UCSD-AML1 (cell line): ENCODE measurements at regions not wholly inside any gene's neighbourhood (a gene's known extent, or its start where the extent isn't known, plus 50 kb on each side); places are given as distances from the start of the nearest gene placed in this dataset.

Experiments
- DNase-seq: peaks from one replicate; lab custom pipeline; 2025; ENCODE audit not compliant: unreplicated experiment; lab: John Stamatoyannopoulos, UW

GRCh38 chr2:16335604-16335930, 330.1 kb downstream of the CYRIA start:
- DNase-seq, result no peak

GRCh38 chr2:16334886-16335603, 330.6 kb downstream of the CYRIA start:
- DNase-seq, result no peak

GRCh38 chr2:16334366-16334765, 331.3 kb downstream of the CYRIA start:
- DNase-seq, result no peak

- no peak for DNase-seq
Measured at GRCh38 chr2:16333681-16334080, 332.0 kb downstream of the CYRIA start.

GRCh38 chr2:16332681-16333557, 332.7 kb downstream of the CYRIA start:
- DNase-seq, result no peak

GRCh38 chr2:16331772-16332171, 333.9 kb downstream of the CYRIA start:
- no peak for DNase-seq

DNA sequence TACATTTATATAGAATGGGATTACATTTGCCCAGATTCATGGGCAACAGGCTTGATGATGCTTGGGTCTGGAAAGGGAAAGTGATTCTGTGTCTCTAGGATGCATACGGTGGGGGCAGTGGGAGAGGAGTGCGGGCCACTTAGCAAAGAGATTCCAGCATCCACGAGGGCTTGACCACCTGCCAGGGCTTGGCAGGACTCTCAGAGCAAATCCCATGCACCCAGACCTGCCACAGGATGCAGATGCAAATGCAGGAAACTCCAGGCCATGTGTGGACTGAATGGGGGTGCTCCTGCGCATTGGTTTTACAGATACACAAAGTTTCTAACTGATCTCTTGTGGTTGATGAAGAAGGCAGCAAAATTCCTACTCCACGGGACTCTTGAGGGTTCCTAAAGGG, 334.7 kb downstream of the CYRIA start:
- no peak for DNase-seq

- no peak for DNase-seq
Measured at GRCh38 chr2:16330571-16330970, 335.1 kb downstream of the CYRIA start.

DNA sequence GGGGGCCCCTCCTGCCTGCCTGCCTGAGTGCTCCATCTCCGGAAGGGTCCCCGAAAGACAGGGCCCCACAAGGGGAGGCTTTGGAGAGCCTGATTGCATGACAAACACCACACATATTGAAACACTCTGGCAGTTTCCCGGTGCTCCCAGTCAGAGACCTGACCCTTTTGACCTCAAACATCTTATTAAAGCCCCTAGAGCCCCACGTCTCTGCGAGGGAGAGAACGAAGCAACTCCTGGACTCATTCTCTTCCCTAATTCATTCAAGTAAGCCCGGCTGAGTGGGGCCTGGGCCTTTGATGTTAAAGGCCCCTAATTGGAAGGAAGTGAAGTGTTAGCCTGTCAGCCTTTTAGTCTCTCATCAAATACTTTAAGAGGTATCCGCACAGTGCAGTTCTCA, 335.6 kb downstream of the CYRIA start:
- DNase-seq, result no peak

GRCh38 chr2:16329421-16329820, 336.2 kb downstream of the CYRIA start:
- no peak for DNase-seq

DNA sequence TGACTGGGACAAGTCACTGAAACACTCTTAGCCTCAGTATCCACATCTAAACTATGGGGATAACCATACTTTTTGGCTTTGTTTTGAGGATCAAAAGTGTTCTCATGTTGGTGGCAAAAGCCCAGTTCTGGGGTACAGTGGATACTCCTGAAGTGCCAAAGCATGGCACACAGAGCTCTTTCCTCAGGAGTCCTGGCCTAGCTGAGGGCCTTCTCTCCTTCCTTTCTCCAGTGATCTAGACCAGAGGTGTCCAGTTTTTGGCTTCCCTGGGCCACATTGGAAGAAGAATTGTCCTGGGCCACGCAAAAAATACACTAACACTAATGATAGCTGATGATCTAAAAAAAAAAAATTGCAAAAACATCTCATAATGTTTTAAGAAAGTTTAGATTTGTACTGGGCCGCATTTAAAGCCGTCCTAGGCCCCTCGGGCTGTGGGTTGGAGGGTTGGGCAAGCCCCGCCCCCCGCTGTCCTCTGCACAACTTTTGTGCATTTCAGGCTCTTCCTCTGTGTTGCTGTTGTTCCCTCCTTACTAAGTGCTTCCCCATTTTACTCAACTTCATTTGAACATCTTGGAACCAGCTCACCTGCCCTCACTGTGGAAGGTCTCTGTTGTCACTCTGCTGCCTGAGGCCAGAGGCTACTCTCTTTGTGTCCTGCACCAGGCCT, 337.0 kb downstream of the CYRIA start:
- DNase-seq, result no peak

DNA sequence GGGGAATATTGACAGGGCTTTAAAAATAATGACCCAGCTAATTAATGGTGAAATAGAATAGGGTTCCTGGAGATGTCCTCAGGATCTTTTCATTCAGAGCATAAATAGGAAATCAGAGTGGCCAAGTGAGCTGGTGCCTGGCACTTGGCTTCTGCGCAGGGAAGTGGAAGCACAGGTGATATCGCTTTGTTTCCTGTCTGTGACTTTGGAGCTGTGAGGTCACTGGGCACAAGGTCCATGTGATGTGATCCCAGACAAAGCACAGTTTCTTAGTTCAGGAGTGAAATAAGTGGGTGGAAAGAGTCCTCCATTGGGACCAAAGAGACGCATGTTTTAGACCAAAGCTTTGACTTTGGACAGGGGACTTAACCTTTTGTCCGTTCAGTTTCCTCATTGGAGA, 338.3 kb downstream of the CYRIA start:
- DNase-seq, result no peak

- DNase-seq, result no peak
Measured at GRCh38 chr2:16326711-16327300, 338.8 kb downstream of the CYRIA start.

- DNase-seq, result no peak
Measured at GRCh38 chr2:16325976-16326510, 339.6 kb downstream of the CYRIA start.

DNA sequence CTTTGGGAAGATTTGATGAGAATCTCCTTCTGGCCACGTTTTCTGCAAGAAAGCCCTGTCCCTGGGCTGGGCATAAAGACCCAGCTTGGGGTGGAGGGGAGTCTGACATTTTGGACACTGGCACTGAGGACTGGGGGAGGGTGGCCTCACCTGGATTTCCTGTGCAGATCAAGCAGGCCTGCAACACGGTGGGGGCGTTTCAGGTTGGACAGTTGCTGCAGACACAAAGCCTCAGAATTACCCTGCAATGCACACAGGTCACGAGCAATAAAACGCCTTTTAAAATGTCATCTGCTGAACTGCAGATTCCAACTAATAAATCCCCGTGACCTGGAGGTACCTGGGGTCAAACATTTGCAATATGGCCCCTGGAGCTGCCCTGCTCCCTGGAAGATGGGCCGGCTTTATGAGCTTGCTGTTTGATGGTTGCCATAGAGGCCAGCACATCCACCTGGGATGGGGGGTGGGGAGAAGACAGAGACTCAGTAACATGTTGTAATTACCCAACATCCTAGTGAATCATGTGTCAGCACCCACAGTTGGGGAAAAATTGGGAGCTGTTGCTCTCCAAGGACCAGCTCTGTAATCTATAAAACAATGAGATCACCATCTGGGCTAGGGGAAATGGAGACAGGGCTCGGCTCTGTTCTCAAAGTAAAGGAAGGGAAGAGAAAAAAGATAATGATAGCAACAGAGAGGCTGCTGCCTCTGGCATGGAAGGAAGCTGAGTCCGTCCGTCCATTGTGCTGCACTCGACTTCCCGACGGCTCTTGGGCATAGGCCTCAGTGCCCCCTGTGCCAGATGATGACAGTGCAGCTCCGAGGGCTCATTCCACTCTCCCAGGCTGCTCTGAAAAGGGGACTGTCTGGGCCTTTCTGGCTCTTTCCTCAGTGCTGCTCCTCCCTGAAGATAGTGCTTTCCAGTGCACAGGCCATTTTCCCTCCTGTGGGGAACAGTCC, 340.3 kb downstream of the CYRIA start:
- DNase-seq, result no peak

DNA sequence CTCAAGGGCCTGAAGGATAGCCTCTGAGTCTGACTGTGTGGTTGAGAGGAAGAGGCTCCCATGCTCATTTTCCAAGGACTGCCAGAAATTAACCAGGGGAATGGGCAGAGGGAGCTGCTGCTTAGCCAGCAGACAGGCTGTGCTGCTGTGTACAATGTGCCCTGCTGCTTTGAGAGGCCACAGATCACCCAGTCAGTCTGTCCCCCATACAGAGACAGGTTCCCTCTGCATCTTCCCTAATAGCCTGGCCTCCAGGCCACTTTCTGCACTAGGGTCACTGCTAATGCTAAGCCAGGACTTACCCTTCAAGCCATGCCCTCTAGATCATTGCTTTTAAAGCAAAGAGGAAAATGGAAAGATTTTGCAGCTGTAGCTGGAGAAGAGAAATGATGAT, 341.1 kb downstream of the CYRIA start:
- DNase-seq, result no peak

DNA sequence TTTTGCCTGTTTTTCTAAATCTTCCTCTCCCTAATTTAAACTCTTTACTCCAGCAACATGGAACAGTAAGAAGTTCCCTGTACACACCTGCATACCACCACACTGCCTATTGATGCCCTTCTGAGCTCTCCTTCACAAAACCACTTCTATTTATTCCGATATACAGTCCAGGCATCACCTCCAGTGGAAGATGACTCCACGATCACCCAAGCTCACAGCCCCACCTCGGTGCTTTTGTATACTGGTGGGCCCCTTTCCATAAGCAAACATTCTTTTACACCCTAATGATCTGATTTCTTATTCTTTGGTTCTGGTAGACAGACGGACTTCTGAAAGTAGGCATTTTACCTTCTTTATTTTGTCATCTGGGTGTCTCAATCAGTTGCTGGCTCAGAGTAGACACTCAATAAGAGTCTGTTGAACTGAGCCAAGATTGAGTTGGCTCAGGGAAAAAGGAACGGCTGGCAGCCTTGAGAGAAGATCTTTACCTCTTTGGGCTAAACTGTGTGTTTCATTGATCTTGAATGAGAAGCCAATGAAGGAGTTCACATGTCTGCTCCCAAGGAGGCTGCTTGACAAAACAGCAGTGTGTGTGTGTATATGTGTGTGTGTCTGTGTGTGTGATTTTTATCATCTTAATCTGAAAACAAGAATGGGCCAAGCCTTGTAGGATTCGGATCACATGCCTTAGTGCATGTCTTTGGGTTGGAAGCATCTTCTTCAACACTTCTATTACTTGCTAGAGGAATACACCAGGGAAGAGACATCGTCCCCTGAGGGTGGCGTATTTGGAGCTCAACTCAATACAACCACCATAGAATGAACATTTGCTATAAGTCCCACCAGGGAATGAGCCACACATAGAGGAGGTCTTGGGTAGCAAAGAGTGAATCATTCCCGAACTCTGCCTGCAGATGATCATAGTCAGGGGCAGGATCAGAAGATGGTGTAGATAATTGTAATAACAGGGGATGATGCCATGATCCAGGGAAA, 341.8 kb downstream of the CYRIA start:
- DNase-seq, result no peak

- DNase-seq, result no peak
Measured at GRCh38 chr2:16323126-16323520, 342.5 kb downstream of the CYRIA start.
